IPS-NIHi7 (cell line): ENCODE measurements at regions not wholly inside any gene's neighbourhood (a gene's known extent, or its start where the extent isn't known, plus 50 kb on each side); places are given as distances from the start of the nearest gene placed in this dataset.
A peak's percentile ranks its signal among the peaks of the same experiment; 100 is the strongest.
"Not testable (repeated sequence)": the region's sequence is repeated elsewhere in the genome, so short reads cannot be mapped to it uniquely, and the experiment has no call there.

Source experiments
- DNase-seq: peaks from one replicate; pipeline ENCODE4 v3.0.0; 2012; ENCODE audit warnings: mixed read lengths; ENCODE audit errors: extremely low spot score

DNA sequence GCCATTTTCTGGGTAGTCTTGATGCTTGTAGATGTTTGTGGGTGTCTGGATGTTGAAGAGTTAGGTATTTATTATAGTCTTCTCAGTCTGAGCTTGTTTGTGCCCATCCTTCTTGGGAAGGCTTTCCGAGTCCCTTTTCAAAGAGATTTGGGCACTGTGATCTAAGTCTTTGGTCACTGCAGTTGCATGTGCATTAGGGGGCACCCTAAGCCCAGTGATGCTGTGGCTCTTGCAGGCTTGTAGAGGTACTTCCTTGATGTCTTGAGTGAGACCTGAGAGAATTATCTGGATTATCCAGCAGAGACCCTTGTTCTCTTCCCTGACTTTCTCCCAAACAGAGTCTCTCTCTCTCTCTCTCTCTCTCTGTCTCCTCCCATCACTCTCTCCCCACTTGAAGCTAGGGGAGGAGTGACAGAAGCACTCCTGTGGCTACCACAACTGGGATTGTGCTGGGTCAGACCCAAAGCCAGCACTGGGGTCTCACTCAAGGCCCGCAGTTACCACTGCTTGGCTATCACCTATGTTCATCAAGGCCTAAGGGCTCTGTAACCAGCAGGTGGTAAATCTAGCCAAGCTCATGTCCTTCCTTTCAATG lies 68.5 kb downstream of the TMCO5A start:
- DNase-seq = peak; percentile 62

DNA sequence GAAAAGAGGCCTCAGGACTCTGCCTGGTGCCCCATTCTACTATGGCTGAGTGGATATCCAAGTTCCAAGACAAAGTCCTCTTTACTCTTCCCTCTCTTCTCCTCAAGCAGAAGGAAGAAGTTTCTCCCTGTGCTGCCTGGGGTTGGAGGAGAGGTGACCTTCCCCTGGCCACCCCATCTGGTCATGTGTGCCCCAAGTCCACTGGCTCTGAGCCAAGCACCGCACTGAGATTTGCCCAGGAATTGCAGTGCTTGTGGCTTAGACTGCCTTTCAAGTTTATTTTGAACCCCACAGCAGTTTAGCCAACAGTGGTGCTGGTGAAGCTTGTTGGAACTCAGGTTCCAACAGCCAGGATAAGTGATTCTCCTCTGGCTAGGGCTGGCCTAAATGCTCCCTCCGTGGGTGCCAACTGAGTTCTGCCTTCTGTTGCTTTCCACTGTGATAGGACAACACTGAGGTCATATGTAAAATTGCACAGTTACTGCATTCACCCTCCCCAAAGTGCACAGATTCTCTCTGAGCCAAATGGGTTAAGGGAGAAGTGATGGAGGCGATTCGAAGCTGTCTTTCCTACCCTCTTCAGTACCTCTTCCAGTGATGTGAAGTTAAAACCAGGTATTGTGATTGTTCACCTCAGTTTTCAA lies 69.9 kb downstream of the TMCO5A start:
- DNase-seq = no peak

DNA sequence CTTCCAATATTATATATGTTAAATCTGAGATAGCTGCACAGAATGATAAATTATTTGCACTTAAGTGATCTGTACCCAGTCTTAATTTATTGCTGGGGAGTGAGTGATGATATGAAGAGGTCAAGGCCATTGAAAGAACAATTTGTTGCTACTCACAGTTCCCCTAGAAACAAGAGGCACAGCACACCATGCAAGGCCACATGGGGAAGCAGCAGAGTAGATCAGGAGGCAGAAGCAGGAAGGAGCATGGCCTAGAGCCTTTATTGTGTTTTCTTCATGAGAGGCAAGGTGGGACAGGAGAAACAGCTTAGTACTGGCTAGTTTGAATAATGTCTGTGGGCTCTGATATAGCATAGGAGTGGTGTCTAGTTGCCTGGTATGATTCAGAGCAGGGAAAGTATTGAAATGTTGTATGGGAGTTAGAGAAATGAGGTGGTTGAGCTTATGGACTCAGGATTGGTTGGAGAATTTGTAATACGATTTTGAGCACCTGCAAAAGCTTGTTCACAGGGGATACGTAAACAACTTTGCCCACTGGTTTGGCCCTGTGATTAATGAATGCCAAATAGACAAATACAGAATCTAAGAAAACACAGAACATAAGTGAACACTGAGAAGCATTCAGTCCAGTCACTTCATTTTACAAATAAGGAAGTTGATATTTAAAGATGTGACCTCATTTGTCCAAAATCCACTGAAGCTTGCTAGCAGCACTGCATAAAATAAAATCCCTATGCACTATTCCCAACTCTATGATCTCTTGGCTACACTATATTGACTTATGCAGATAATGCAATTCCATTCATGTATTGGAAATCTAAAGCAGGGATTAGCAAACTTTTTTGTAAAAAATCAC lies 71.7 kb downstream of the TMCO5A start:
- no peak for DNase-seq

DNA sequence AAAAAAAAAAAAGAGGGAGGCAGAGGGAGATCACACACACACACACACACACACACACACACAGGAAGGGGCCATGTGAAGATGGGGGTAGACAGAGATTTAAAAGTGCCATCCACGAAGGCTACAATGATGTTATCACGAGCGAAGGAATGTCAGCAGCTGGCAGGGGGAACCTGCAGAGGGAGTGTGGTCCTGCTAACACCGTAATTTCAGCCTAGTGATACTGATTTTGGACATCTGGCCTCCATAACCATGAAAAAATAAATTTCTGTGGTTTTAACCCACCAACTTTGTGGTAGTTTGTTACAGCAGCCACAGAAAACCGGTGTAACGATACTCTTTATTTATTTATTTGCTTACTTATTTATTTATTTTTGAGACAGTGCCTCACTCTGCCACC lies 76.0 kb downstream of the TMCO5A start:
- no peak for DNase-seq

DNA sequence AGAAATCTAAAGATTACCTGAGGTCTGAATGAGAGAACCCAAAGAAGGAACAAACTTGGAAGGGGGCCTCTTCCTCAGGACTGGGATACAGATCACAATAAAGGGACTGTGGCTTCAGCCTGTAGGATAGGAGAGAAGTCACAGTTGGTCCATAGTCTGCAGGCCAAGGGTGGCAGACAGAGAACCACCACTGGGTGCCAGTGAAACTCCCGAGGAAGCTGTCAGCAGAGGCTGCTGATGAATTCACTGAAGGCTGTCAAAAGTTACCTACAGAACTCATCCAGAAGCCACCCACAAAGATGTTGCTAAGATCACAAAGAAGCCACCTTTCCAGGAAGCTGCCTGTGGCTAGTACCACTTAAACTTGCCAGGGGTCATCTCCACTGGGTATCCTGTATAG lies 78.5 kb downstream of the TMCO5A start:
- DNase-seq = no peak

- no peak for DNase-seq
Measured at GRCh38 chr15:38017721-38018120, 83.3 kb downstream of the TMCO5A start.

DNA sequence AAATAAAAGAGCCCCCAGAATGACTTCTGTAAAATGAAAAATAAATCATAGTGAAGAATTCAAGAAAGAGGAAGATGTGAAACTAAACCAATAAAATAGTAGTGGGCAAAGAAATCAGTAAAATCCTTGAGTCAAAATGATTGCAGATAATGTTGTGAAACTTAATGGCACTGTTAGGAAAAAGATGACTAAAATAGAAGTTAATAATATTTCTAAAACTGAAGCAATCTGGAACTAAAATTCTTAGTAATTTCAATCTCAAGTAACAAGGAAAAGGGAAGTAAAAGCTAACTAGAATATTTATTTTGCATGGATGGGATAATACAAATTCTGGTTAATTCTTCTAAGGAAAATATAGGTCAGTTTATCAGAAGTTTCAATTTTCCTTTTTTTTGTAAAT lies 84.6 kb downstream of the TMCO5A start:
- DNase-seq = no peak

GRCh38 chr15:38021259-38021658 lies 86.8 kb downstream of the TMCO5A start:
- no peak for DNase-seq

DNA sequence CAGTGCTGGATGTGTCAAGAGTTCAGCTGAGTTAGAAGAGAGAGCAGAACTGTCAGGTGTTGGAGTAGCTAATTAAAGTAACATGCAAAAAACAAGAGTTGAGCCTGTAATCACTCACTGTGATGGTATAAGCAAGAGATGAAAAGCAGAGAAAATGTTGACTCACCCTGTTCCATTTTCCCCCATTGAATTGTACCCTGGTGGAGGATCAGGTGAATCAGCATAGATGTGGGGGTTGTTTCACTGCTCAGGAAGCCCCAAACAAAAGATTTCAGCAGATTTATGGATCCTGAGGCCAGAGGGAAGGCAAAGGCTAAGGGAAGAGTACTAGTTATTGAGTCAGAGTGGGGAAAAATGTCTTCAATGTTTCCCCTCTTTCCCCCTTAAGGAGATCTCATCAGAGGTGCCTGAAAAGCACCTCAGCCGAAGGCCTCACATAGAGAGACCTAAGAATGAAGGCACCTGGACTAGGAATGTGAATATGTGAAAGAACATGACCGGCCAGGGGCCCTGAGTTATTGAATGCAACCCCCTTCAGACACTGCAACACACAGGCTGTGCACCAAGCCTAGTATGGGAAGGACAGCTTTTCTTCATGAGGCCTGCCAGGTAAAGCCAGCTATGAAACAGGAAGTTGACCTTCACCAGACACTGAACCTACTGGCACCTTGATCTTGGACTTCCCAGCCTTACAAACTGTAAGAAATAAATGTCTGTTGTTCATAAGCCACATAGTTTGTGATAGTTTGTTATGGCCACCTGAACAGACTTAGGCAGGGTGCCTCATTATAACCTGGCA lies 90.1 kb downstream of the TMCO5A start:
- no peak for DNase-seq

- DNase-seq = not testable (repeated sequence)
Measured at GRCh38 chr15:38025656-38026055, 91.2 kb downstream of the TMCO5A start.

DNA sequence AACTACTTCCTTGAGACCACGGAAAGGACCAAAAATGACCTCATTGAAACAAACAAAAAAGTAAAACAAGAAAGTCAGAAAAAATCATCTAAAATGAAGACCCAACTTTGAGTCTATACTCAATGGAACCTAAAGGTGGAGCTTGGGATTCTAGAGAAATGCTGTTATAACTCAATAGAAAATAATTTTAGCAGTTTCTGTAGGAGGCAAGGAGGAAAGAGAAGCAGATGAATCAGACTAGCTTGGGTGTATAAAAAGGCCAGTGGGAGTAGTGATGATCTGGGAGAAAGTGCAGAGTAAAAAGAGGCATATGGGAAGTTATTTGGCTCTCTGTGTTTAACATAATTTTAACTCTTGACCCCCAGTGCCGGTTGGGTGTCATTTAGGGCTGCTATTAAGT lies 94.4 kb downstream of the TMCO5A start:
- DNase-seq = no peak

- DNase-seq = no peak
Measured at GRCh38 chr15:38029736-38030135, 95.3 kb downstream of the TMCO5A start.

DNA sequence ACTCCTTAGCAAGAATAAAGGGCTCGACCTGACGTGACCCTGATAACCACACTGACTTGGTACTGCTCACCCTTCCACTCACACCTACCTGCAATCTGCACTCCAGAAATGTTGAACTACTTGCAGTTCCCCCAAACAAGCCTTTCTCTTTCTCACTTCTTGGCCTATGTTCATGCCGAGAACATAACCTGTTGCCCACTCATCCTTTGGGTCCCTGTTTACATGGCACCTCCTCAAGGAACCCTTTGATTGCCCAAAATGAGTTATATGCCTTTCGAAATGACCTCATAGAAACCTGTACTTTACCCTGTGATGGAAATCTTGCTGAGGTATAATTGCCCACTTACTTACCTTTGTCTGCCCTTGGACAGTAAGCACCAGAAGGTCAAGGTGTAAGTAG lies 96.2 kb downstream of the TMCO5A start:
- DNase-seq = no peak

- DNase-seq = no peak
Measured at GRCh38 chr15:38035701-38036100, 101.3 kb downstream of the TMCO5A start.

DNA sequence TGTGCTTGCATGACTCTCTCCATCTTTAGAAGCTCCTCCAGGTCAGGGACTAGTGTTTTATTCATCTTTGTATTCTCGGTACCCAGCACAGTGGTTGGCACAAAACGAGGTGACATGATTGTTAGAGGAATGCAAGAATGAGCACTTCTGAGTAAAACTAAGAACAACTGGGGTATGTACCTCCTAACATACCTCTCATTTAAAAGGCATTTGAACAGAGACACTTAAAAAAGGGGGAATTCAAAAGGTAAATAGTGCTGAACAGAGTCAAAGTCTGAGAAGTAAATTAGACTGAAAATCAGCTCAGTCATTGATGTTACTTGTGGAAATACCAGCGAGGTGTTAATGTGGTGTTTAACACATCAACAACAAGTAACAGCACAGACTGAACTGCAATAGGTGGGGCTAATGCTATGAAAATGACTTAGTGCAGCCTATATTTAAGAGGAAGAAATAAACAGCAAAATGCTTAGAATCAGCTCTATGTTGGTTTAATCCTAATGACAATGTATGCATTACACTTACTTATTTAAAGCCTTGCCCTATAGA lies 102.4 kb downstream of the TMCO5A start:
- no peak for DNase-seq

DNA sequence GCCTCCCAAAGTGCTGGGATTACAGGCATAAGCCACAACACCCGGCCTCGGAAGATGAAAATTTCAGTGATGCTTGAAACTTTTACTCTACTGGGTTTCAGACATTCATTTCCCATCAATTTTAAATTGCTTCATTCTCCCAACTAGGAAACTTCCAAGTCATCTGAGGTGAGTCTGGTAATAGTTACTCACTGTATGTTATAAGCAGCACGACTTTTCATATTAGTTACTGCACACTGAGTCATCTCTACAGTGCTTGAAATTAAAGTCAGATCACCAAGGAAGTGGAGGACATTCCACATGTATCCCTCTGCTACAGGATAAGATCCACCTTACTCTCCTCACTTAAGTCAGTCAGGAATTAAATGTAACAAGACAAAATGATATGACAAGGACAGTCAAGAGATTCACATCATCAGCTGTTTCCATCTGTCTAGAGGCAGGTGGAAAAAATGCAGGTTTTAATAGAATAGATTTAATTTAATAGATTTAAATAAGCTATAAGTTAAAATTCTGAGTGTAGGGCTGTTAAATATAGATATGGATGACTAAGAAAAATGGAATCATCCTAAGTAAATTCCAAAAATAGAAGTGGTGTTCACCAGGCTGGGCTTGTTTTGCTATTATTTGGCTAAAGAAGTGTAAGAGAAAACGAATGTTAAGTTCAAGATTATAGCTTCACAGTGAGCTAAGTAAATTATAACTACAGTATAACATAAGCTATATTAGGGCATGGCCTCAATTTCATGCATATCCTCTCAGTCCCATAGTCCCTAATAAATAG lies 104.4 kb downstream of the TMCO5A start:
- no peak for DNase-seq

GRCh38 chr15:38040615-38041014 lies 106.2 kb downstream of the TMCO5A start:
- DNase-seq = no peak

GRCh38 chr15:38041576-38041975 lies 107.1 kb downstream of the TMCO5A start:
- DNase-seq = peak; percentile 21

GRCh38 chr15:38042211-38042610 lies 107.8 kb downstream of the TMCO5A start:
- no peak for DNase-seq

- DNase-seq = no peak
Measured at GRCh38 chr15:38042707-38043445, 108.4 kb downstream of the TMCO5A start.
